H1 (cell line): ENCODE measurements at regions not wholly inside any gene's neighbourhood (a gene's known extent, or its start where the extent isn't known, plus 50 kb on each side); places are given as distances from the start of the nearest gene placed in this dataset.

Experiments used
- BRCA1 ChIP-seq: IDR thresholded peaks from 2 replicates; pipeline ENCODE4 v1.6.1; 2012; ENCODE audit warnings: low read depth, low read length, improper control_type of control experiment
- NRF1 ChIP-seq: IDR thresholded peaks from 2 replicates; pipeline ENCODE4 v1.6.1; 2011; ENCODE audit warnings: mild to moderate bottlenecking, low read depth, low read length, improper control_type of control experiment
- POLR2AphosphoS5 ChIP-seq: IDR thresholded peaks from 2 replicates; pipeline ENCODE4 v1.6.1; 2011; ENCODE audit warnings: low read depth, low read length
- TCF12 ChIP-seq: IDR thresholded peaks from 2 replicates; pipeline ENCODE4 v1.6.1; 2011; ENCODE audit warnings: low read depth, mild to moderate bottlenecking, low read length

DNA sequence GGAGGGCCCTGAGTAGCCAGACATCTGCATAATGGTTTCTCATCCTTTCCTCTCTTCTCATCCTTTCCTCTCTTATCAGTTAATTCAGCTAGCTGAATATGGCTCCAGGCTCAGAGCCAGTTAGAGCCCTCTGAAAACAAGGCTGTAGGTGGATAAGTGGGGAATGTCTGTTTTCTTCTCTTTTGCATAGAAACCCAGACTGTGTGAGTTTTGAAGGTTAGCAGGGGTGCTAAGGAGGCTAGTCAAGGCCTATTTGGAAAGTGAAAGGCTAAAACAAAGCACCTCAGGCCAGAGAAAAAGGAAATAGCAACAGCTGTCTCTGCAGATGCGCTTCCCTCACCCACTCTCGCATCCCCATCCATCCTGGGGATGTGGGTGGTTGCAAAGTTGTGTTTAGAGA, 420.9 kb downstream of the SHISA9 start (continued):
- TF ChIP-seq BRCA1 (no peak), POLR2AphosphoS5 (no peak), NRF1 (no peak), TCF12 (no peak)
